Inferior parietal cortex (tissue), 1 donor: ENCODE measurements at regions not wholly inside any gene's neighbourhood (a gene's known extent, or its start where the extent isn't known, plus 50 kb on each side); places are given as distances from the start of the nearest gene placed in this dataset.
"Not testable (repeated sequence)": the region's sequence is repeated elsewhere in the genome, so short reads cannot be mapped to it uniquely, and the experiment has no call there.

Experiments used
- DNase-seq: peaks from one replicate; pipeline ENCODE4 v3.0.0-alpha.2; 2016; ENCODE audit errors: extremely low spot score

- DNase-seq, result no peak
Measured at GRCh38 chr3:79973482-79973881, 205.7 kb upstream of the ROBO1 start.

DNA sequence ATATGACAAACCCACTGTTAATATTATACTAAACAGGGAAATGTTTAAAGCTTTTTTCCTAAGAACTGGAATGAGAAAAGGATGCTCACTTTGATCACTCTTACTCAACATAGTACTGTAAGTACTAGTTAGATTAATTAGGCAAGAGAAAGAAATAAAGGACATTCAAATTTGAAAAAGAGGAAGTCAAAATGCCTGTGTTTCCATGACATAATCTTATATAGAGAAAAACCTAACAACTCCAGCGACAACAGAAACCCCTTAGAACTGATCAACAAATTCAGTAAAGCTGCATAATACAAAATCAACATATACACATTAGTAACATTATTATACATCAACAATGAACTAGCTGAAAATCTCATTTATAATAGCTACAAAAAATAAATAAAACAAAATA lies 200.6 kb upstream of the ROBO1 start:
- no peak for DNase-seq

DNA sequence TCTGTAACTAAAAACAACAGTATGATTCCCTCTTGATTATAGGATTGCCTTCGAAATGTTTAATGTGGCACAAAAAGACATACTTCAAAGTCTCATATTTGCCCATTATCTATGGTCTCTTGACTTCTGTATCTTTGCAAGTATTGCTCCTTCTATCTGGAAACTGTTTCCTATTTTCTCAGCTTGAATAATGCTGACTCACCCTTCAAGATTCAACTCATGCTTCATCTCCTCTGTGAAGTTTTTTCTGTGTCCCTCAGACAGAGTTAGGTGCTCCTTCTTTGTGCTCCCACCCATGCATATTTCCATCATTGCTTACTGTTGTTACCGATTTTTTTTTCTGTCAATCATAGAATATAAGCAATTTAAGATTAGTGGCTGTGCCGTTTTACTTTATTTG lies 192.8 kb upstream of the ROBO1 start:
- DNase-seq, result no peak

- no peak for DNase-seq
Measured at GRCh38 chr3:79957066-79957465, 189.3 kb upstream of the ROBO1 start.

DNA sequence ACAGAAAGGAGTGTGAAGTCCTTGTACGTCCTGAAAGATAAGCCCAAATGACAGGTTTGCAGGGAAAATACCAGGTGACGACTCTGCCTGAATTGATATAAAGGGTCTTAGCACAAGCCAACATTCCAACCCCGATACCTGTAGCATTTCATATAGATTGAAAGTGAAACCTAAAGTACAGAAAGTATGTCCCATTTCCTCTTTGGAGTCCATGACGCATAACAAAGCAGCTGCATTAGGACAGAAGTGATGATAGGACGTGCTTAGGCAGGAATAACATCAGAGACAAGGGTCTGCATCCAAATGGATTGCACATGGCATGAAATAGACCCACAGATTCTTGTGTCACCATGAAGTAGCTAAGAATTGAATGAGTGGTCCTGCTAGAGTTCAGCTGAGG lies 187.0 kb upstream of the ROBO1 start:
- no peak for DNase-seq

- DNase-seq, result no peak
Measured at GRCh38 chr3:79953591-79954101, 185.8 kb upstream of the ROBO1 start.

- not testable (repeated sequence) for DNase-seq
Measured at GRCh38 chr3:79951426-79951825, 183.6 kb upstream of the ROBO1 start.

GRCh38 chr3:79947957-79948356 lies 180.2 kb upstream of the ROBO1 start:
- DNase-seq, result no peak

- DNase-seq, result no peak
Measured at GRCh38 chr3:79947469-79947868, 179.7 kb upstream of the ROBO1 start.

- DNase-seq, result no peak
Measured at GRCh38 chr3:79937567-79937966, 169.8 kb upstream of the ROBO1 start.

GRCh38 chr3:79930196-79930595 lies 162.4 kb upstream of the ROBO1 start:
- no peak for DNase-seq

- DNase-seq, result no peak
Measured at GRCh38 chr3:79928687-79929408, 161.1 kb upstream of the ROBO1 start.

DNA sequence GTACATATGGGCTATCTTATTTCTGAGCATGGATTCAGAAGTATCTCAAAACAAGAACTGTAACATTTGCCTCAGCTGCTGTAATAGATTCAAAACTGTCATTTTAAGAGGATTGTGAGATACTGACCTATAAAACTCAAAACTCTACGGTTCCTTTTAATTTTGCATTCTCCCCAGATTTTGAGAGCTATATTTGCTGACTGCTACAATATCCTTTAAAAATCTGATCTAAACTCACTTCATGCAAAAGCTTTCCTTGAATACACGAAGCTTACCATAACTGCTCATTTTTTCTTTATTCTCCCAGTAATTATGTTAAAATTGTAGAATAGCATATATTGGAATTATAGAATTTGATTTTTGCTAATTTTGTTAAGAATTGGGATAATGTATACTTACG lies 158.7 kb upstream of the ROBO1 start:
- DNase-seq, result no peak

DNA sequence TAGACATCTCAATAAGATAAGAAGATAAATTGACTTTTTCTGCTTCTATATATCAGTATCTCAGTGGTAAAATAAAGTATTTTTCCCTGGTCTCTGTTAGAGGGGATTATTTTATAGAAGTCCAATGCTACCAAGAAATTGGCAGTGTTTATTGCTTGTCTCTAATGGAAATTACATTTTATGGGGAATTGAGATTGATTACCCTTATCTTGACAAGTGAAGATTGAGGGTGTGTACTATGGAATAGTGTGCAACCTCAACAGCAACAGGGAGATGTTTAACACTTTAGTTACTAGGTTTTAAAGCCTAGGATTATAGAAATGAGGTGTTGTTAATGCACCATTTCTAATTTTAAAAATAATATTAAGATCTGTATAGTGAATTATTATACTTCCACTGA lies 154.8 kb upstream of the ROBO1 start:
- no peak for DNase-seq

DNA sequence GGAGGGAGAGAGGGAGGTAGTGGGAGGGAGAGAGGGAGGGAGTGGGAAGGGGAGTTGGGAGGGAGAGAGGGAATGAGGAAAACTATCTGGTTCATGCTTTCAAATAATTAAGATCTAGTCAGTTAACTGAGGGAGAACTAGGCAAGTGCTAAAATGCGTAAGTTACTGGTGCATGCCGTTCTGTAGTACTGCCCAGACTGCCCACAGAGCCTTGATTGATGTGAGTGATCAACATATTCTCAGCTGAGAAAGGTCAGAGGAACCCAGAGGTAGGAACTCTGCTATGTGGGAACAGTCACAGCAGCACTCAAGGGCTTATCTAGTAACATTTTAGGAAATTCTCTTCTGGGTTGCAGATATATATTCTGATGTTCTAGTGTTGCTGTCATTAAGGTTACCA lies 149.8 kb upstream of the ROBO1 start:
- DNase-seq, result no peak

DNA sequence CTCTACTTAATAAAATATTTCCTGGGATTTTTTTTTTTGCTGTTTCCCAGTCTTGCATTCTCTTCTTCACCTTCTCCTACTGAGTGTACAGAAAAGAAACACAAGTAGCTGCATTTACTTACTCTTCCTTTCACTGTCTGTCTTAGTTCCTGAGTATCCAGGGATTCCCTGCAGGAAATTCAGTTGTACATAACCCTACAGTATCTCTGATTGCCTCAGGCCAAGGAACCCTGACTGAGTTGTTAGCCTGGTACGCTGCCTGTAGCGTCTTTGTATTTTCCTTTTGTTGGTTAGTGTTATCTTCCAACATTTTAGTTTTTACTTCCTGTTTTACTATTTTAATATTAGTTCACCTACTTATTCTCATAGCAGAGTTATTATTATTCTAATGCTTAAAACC lies 142.5 kb upstream of the ROBO1 start:
- no peak for DNase-seq

- no peak for DNase-seq
Measured at GRCh38 chr3:79906106-79906505, 138.3 kb upstream of the ROBO1 start.

DNA sequence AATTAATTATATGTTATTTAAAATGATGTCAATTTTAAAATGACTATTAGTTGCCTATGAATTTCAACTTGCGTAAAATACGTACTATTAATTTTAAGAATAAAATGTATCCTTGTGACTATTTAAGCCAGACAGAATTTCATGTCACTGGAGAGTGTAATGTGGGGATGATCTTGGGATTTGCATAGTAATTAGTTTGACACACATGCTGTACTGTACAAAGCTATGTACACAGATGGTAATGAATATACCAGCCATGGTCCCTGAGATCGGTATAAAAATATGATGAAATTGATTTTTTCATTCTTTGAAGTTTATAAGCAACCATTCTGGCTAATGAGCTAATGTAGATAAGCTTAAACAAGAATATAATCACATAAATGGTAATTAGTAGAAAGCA lies 134.4 kb upstream of the ROBO1 start:
- no peak for DNase-seq

DNA sequence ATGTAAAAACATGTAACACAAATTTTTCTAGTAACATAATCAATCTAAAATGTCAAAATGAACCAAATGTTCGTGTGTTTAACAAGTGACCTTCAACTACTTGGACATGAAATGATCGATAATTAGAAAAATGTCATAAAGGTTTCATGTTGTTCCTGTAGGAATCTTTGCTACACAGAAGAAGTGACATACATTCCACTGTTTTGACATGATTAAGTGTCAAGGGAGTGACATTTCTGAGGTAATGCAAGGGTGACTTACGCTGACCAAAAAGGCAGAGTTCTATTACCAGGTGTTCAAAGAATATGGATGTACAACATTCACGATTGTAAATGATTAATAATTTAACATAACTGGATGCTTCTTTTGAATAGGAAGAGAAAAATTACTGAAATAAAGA lies 131.1 kb upstream of the ROBO1 start:
- no peak for DNase-seq

DNA sequence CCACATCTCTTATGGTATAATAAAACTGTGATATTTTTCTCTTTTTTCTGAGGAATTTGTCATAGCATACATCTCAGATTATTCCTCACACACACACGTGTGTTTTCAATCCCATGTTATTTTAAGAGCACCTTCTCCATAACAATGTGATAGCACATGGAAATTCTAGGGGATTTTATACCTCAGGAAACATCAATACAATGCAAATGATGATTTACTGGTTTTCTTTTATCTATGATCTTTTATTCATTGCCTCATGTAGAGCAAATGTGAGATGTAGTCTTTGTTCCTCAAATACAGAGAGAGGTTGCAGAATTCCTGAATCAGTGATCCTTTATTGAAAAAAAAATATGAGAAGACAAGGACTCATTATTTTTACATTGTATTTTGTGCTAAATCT lies 128.3 kb upstream of the ROBO1 start:
- DNase-seq, result no peak

DNA sequence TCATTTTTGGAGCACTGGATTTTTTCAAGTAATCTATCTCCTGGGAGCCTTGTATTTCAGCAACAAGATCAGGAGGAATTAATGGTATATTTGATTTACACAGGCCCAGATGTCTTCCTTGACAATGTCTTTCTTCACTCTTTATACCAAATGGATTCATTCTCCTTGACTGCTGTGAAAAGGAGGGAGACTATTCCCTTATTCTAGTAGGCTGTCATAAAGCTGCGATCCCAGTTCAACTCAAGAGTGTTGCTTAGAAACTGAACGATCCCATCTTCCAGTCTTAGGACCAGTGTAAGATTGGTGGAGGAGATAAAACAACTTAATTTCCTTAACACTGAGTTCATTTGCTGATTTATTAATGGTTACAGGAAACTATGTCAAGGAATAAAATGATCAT lies 119.4 kb upstream of the ROBO1 start:
- no peak for DNase-seq

GRCh38 chr3:79886204-79886603 lies 118.4 kb upstream of the ROBO1 start:
- DNase-seq, result no peak

DNA sequence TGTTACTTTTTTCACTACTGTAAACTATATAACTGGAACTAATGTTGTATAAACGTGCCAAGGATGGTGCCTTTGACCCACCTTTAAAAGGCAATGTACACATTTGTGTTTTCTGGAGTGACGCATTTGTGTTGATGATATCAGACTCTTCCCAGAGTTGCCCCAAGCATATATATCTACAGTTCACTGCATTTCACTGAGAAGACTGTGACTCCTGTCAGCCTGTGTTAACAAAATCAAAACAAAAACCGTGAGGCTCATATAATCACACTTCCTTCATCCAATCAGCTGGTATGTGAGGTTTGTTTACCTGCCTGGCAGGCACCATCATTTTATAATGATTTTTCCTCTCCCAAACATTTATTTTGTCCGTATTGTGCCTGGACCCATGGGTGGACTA lies 117.6 kb upstream of the ROBO1 start:
- DNase-seq, result no peak

DNA sequence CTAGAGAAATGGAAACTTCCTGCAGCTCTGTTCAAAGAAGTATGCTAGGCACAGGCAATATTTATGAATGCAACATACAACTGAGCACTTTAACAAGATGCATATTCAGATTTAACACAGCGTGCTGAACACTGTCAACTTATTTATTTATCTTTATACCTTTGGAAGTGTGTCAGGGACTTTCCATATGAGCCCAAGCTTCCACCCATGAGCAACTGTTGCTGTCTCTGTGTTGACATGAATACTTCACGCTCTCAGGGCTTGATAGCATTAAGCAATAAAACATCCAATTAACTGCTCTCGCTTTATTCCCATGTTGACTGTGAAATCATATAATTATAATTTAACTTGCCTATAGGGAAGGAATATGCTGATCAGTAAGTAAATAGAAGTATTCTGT lies 116.6 kb upstream of the ROBO1 start:
- DNase-seq, result no peak
